ENCODE measurements at regions not wholly inside any gene's neighbourhood (a gene's known extent, or its start where the extent isn't known, plus 50 kb on each side); places are given as distances from the start of the nearest gene placed in this dataset.

GRCh38 chr17:27222515-27222914, 71.4 kb upstream of the WSB1 start:
- Histone ChIP-seq H3K9ac (ENCODE audit: low read depth in 1 of 2, low read length in 2 of 2) (no peak overlapping the region), H3K4me1 (ENCODE audit: control insufficient read depth in 4 of 4, insufficient read depth in 4 of 4, low read length in 3 of 4) (no peaks in the 10 kb centered on the region), H3K4me3 (ENCODE audit: low read depth in 1 of 3, low read length in 3 of 3) (no peak overlapping the region), H3K27me3 (ENCODE audit: control insufficient read depth in 4 of 4, insufficient read depth in 4 of 4, low read length in 3 of 4) (no peaks in the 10 kb centered on the region), H3K9me3 (ENCODE audit: control insufficient read depth in 4 of 4, low read length in 3 of 4) (no peaks in the 10 kb centered on the region), H3K27ac (ENCODE audit: low read depth in 1 of 2, low read length in 2 of 2) (no peak overlapping the region), H3K36me3 (ENCODE audit: control insufficient read depth in 4 of 4, insufficient read depth in 3 of 4, low read depth in 1 of 4, low read length in 3 of 4) (no peaks in the 10 kb centered on the region)
- no peak for TF ChIP-seq NR2F2 (IDR thresholded peaks at IDR 0.05)
- no peak for TF ChIP-seq HNF4A (conservative IDR thresholded peaks at IDR 0.05)
- TF ChIP-seq HNF4G (IDR thresholded peaks at IDR 0.05), result no peak
- TF ChIP-seq CTCF (IDR thresholded peaks at IDR 0.05; ENCODE audit: low read depth, low read length, missing input control), result no peak
- no peak for TF ChIP-seq GABPA (IDR thresholded peaks at IDR 0.05 in 1 of 2, conservative IDR thresholded peaks at IDR 0.05 in 1 of 2)
- no peak for TF ChIP-seq SP1 (IDR thresholded peaks at IDR 0.05)
- no peak for TF ChIP-seq YY1 (IDR thresholded peaks at IDR 0.05)
- 84% methylated on average over 1 of the region's 1 CpG for WGBS
- no peak for DNase-seq (ENCODE audit: low spot score)

GRCh38 chr17:27224526-27225315, 69.2 kb upstream of the WSB1 start:
- Histone ChIP-seq H3K9me3 (ENCODE audit: control insufficient read depth in 4 of 4, low read length in 3 of 4) (no peaks in the 10 kb centered on the region), H3K27ac (ENCODE audit: low read depth in 1 of 2, low read length in 2 of 2) (no peak overlapping the region), H3K9ac (ENCODE audit: low read depth in 1 of 2, low read length in 2 of 2) (no peak overlapping the region), H3K4me3 (ENCODE audit: low read depth in 1 of 3, low read length in 3 of 3) (no peak overlapping the region), H3K36me3 (ENCODE audit: control insufficient read depth in 4 of 4, insufficient read depth in 3 of 4, low read depth in 1 of 4, low read length in 3 of 4) (no peaks in the 10 kb centered on the region), H3K27me3 (ENCODE audit: control insufficient read depth in 4 of 4, insufficient read depth in 4 of 4, low read length in 3 of 4) (no peaks in the 10 kb centered on the region), H3K4me1 (ENCODE audit: control insufficient read depth in 4 of 4, insufficient read depth in 4 of 4, low read length in 3 of 4) (no peaks in the 10 kb centered on the region)
- DNase-seq (ENCODE audit: low spot score), result no peak
- TF ChIP-seq FOXA2 (IDR thresholded peaks at IDR 0.05), result no peak
- TF ChIP-seq REST (IDR thresholded peaks at IDR 0.05), result no peak
- TF ChIP-seq NR2F2 (IDR thresholded peaks at IDR 0.05), result no peak
- no peak for TF ChIP-seq HNF4G (IDR thresholded peaks at IDR 0.05)
- 78% methylated on average over 5 of the region's 5 CpGs for WGBS

- Histone ChIP-seq H3K27me3 (ENCODE audit: control insufficient read depth in 4 of 4, insufficient read depth in 4 of 4, low read length in 3 of 4) (no peaks in the 10 kb centered on the region), H3K9ac (ENCODE audit: low read depth in 1 of 2, low read length in 2 of 2) (no peak overlapping the region), H3K4me1 (ENCODE audit: control insufficient read depth in 4 of 4, insufficient read depth in 4 of 4, low read length in 3 of 4) (no peaks in the 10 kb centered on the region), H3K36me3 (ENCODE audit: control insufficient read depth in 4 of 4, insufficient read depth in 3 of 4, low read depth in 1 of 4, low read length in 3 of 4) (no peaks in the 10 kb centered on the region), H3K4me3 (ENCODE audit: low read depth in 1 of 3, low read length in 3 of 3) (no peak overlapping the region), H3K27ac (ENCODE audit: low read depth in 1 of 2, low read length in 2 of 2) (no peak overlapping the region), H3K9me3 (ENCODE audit: control insufficient read depth in 4 of 4, low read length in 3 of 4) (no peaks in the 10 kb centered on the region)
- TF ChIP-seq EGR1 (IDR thresholded peaks at IDR 0.05; ENCODE audit: low read depth in 2 of 2), result no peak
- no peak for DNase-seq (ENCODE audit: low spot score)
- 82% methylated on average over 4 of the region's 4 CpGs for WGBS
Measured at GRCh38 chr17:27226611-27227230, 67.2 kb upstream of the WSB1 start.

All from liver (tissue), 8 donors.